ENCODE measurements at regions not wholly inside any gene's neighbourhood (a gene's known extent, or its start where the extent isn't known, plus 50 kb on each side); places are given as distances from the start of the nearest gene placed in this dataset.

DNA sequence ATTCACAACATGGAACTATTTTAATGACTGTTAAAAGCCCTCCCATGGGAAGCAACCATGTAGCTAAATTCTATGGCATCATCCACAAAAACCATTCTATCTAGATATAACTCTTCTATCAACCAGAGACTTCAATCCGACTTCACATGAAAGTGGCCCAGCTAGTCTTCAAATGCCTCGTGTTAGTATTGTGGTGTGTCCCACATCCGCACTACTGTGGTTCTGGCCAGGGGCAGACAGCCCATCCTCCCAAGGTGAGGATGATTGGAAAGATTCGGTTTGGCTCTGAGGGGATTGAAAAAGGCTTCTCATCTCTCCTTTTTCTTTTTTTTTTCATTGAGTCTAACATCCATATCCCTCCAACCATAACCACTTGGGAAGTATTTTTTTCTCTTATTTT, 253.0 kb upstream of the KLF6 start:
- DNase-seq (ENCODE audit: low read depth), result no peak

DNA sequence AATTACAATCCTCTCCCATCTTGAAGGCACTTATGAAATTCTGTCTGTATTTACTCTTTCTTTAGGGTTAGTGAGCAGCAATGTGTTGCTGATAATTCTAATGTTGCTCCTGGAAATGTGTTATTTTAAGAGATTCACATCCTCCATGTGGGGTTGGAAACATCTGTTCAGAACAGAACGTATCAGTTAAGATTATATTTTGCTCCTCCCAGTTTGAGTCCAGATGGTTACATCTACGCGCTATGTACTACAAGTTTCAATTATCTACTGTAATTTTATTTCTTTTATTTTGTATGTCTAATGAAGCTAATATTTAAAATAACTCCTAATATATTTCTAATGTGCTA, 250.6 kb upstream of the KLF6 start:
- DNase-seq (ENCODE audit: low read depth), result no peak

DNA sequence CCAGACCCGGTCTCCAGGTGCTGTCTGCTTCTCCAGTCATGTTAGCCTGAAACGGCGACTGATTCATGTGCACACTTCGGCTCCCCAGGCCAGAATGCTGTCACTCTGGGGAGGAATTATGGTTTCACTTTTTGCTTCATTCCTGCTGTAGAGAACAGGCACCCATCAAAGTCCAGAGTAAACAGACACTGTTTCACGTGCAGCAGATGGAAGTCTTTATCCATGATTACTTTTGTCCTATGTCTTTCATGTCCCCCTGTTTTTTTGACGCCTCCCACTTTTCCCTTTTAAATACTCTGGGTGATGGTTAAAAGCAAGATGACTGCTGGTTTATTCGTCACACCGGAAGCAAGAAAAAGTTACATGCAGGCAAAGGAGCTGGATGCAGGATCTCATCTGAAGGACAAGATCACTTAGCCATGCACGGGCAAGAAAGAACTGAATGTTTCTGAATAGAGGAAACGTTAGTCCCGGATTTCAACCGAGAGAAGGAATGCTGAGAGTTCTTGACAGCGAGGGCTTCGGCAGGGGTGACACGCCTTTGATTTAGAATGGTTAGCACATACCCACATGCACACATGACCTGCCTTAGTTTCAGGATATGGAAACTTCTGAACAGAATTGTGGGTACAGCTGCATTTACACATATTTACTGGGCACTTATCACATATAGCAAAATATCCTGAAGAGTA, 250.0 kb upstream of the KLF6 start:
- DNase-seq (ENCODE audit: low read depth), result no peak

DNA sequence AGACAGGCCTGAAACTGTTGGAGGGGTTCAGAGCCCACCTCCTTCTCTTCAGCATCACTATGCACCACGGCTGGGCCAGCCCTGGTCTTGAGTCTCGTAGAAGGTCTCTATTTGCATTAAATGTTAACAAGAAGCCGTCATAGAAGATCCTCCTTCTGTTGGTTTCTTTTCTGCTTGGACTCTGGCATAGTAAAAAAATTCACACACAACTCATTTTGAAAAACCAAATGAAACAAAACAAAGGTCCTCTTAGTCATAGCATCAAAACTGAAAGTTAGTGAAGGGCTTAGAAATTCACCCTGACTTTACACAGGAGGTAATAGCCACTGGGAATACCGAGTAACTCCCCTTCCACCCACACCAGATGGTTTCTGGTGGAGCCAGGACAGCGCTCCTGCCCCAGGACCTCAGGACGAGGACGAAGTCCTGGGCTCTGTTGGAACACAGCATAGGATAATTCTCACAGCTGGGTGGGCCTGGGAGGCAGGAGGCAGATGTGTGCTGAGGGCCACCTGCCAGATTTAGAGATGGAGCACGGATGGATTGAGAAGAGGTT, 248.4 kb upstream of the KLF6 start:
- DNase-seq (ENCODE audit: low read depth), result no peak

DNA sequence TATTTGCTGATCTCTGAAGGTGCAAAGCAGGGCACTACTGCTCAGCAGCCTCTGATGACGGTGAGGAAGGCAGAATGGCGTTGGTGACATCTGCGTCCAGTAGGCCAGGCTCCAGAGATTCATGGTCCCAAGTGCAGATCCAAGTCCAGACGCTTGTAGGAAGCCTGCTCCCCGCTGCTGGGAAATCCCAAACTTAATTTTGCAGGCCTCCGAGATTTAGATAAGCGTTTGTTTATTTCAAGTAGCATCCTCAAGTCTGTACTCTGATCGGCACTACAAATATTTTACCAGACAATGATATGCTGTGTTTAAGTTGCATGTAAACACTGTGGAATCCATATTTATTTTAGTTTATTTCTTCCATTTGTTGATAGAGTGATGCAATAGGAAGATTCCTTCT, 244.9 kb upstream of the KLF6 start:
- DNase-seq (ENCODE audit: low read depth), result no peak

DNA sequence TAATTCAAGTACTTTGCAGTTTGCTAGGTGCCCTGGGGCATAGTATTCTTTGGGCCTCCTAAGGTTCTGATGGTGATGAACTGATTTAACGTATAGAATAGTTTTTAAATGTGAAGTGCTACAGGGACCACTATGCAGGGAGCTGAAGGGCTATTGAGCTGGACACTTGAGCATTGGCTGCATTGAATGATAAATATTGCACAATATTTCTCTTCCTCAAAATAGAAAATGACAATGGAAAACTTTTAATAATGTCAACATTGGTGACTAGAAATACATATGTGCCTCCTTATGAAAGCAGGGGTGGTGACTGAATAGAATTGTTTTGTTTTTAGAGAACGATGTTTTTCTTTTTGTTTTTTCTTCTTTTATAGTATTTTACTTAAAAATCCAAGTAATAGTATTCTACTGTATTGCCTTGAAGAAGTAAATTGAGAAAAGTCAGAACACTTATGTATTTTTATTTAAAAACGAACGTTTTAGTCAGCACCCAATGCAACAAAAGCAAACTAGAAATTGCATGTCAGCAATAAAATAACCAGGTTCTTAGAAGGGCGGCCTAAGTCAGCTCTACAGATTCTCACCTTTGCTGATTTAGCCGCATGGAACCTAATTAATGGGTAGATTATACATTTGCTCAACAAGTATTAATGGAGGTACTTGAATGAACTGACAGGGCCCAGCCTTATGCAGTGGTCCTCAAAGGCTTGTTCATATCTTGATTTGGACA, 244.0 kb upstream of the KLF6 start:
- DNase-seq (ENCODE audit: low read depth), result no peak

DNA sequence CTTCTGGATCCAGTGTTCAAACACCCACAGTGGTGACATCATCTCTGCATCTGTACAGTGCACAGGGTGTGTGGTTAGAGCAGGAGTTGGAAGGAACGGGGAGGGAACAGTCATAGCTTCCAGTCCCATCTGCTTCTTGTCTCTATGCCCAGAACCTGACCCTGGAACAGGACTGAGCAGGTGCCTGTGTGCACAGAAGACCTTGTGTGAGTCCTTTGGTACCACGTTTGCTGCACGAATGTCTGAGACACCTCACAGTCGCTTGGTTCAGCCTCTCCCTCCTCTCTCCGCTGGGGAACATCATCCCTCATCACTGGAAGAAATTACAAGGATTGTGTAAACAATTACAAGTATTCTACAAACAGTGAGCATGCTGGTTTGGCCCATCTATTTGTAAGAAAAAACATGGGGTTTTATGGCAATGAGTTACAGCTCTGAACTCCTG, 243.0 kb upstream of the KLF6 start:
- DNase-seq (ENCODE audit: low read depth), result no peak

DNA sequence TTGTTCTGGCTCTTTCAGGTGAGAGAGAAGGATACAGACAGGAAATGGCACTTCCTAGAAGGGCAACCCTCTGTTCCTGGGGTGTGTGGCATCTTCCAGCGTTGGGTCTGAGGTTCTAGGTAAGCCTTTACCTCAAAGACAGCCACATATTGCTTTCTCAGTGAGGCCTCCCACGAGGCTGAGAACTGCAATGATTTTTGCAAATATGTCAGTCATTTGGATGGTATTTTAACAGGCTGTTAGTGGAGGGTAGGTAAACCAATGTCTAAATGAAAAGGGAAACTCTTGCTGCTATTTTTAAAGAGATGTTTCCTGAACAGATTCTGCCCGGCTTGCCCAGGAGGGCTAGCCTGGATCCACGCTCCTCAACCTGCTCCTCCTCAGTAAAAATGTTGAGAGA, 240.3 kb upstream of the KLF6 start:
- no peak for DNase-seq (ENCODE audit: low read depth)

DNA sequence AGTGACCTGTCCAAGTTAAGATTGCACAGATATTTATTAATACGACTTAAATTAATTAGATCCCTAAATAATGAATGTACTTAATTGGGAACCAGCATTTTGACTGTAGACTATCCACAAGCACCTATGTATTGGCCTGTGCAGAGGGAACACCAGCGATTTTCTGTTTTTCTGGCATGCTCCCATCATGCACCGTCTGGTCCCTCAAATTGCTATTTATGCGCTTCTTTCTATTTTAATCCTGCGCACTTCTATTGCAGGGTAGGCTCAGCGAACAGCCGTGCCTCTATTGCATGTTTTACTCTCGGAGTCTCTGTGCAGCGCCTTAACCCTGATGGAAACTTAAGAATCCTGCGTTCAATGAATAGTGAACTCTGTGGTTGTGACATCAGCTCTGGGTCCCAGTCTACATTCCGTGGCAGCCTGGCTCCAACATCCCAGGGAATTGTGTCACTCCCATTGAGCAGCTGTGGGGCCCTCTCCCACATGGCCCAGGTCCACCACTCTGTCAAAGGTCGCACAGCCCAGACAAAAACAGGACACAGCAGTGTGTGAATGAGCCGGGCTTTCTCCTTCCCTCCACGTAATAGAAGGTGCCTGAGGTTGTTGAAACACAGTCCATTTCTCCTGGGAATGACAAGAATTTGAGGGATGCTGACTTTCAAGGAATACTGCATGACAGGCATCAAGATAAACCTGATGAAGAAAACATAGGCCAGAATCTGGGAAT, 239.7 kb upstream of the KLF6 start:
- DNase-seq (ENCODE audit: low read depth), result no peak

DNA sequence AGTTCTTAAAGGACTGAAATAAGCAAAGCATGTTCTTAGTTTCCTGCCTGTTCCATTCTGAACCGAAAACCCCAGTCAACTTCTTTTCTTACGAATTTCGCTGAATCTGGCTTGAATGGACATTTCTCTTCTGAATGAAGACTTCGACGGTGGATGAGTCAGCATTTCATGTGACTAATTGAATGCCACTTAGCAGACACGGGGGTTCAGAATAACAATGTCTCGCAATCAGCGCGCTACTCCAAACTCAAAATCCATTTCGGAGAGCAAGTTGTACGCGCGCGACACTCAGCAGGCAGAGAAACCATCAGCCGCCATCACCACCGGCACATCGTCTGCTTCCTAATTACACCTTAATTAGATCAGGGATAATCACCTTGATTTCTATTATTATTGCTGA, 239.0 kb upstream of the KLF6 start:
- DNase-seq (ENCODE audit: low read depth), result no peak

DNA sequence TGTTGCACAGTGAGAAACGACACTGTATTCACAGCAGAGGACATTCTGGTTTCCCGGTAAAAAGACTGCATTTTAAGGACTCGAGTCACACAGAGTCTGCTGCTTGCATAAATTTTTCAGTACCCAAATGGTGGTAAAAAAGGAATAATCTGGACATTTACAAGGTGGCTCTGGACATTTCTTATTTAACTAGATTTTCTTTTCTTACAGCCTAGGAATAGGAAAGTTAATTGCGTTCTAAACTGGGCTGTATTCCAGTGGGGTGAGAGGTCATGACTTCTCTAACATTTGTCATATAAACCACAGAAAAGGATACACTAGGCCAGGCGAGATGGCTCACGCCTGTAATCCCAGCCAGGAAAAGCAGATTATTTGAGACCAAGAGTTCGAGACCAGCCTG, 237.5 kb upstream of the KLF6 start:
- no peak for DNase-seq (ENCODE audit: low read depth)

DNA sequence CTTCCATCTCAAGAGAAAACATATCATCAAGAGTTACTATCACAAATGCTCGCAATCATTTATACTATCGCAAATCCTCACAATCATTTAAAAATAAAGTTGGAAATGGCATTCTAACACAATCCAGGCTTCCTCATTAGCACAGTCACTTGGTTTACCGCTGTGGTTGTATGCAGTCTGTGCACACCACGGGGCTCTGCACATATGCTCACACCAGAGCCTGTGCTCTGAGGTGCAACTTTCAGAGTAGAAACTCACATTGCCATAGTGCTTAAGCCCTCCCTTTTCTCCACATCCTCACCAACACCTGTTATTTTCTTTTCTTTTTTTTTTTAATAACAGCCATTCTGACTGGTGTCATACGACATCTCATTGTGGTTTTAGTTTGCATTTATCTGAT, 235.6 kb upstream of the KLF6 start:
- DNase-seq (ENCODE audit: low read depth), result no peak

DNA sequence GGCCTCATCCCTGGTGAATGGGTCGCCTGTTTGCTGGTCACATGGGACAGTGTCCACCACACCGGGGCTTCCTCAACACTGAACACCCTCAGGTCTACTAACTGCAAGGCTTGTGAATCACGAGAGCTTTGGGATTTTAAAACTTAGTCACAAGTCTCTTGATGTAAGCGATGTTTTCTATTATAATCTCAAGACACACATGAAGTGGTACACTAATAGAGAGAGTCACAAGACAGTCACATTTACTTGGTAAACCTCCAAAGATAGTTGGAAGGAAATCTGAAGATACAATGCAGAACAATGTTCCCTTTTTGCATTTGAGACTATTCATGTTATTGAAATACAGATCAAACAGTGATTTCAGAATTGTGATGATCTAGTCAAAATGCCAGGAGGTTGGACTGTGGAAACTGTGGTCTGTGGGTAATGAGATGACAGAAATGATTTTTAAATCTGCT, 233.1 kb upstream of the KLF6 start:
- no peak for DNase-seq (ENCODE audit: low read depth)

DNA sequence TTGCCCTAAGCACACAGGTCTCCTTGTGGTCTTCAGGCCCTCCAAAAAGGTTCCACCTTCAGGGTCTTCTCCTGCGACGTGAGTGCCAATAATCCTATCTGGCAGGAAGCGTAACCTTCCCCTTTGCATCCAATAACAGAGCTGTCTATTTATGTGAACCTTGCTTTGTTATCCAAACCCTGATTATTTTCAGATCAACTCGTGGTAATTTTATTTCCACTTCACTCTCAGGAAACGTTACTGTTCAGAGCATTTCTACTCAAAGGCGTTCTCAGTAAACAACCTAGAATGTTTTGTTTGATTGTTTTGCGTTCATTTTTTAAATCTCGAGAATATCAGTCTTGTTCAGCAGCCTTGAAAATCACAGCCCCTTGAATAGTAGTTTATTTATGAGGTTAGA, 232.3 kb upstream of the KLF6 start:
- no peak for DNase-seq (ENCODE audit: low read depth)

DNA sequence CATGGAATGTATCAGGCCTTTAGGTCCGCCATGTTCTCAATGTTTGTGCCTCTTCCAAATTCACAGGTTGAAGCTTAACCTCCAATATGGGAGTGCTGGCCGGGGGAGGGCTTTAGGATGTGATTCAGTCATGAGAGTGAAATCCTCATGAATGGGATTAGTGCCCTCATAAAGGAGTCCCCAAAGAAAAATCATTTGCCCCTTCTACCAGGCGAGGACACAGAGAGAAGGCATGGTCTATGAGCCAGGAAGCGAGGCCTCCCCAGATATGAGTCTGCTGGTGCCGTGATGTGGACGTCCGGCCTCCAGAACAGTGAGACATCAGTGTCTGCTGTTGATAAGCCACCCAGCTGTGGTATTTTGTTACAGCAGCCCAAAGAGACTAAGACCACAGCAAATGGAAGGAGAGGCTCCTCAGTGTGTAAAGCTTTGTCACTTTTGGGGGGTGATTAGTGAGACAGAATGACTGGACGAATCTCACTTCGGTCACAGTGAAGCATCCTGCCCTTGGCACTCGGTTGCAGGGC, 231.3 kb upstream of the KLF6 start:
- no peak for DNase-seq (ENCODE audit: low read depth)

DNA sequence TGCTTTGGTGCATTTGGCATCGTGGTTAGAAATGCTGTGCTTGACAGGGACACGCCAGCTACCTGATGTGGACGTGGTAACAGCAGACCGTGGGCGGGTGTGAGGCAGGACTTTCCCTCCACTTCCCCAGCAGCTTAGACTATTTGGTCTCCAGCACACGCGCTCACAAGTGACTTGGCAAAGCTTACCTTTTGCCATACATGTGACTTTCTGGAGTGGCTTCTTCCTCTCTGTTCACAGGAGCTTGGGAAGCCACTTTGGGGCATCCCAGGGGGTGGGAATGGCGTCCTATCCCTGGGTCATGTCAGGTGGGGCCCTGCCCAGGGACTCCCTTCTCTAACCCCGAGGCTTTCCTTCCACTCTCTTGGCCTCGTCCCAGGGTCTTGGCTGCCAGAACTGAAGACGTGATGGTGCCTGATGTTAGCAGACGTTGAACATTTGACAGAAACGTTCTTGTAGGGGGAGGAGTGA, 228.7 kb upstream of the KLF6 start:
- no peak for DNase-seq (ENCODE audit: low read depth)

DNA sequence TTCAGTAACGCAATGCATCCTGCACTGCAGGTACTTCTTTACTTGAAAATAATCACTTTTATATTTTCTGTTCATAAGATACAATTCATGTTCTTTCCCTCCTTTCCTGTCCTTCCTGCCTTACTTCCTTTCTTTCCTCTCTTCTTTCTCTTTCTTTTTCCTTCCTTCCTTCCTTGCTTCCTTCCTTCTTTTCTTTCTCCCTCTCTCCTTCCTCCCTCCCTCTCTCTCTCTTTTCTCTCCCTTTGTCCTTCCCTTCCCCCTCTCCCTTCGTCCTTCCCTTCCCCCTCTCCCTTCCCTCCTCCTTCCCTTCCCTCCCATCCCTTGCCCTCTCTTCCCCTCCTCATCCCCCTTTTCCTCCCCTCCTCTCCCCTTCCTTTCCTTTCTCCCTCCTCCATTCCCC, 227.8 kb upstream of the KLF6 start:
- no peak for DNase-seq (ENCODE audit: low read depth)

DNA sequence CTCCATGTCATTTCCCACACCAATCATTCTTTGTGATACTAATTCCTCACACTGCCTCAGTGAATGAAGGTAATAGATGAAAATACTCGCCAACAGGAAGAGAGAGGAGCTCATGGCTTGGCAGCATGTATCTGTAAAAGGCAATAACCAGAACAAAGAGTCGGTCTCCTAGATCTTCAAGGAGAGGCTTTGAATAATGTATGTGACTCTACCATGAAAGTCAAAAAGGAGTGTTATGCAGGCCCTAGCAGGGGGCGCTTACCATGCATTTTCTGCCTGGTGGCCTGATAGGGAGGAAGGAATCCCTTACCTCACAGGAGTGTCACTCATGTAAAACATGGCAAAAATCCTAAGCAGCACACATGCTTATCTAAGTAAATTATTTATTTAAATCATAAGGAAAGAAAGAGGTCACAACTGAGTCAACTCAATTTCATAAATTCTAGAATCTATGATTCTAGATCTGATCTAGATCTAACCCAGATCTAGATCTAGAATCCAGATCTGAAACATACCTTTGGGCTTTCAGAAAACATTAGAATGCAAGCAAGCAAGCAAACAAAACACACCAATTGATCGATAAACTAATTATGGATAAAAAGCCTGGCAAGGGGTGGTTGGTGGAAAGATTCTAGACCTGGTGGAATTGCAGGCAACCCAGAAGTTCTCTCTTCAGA, 226.3 kb upstream of the KLF6 start:
- DNase-seq (ENCODE audit: low read depth), result no peak

DNA sequence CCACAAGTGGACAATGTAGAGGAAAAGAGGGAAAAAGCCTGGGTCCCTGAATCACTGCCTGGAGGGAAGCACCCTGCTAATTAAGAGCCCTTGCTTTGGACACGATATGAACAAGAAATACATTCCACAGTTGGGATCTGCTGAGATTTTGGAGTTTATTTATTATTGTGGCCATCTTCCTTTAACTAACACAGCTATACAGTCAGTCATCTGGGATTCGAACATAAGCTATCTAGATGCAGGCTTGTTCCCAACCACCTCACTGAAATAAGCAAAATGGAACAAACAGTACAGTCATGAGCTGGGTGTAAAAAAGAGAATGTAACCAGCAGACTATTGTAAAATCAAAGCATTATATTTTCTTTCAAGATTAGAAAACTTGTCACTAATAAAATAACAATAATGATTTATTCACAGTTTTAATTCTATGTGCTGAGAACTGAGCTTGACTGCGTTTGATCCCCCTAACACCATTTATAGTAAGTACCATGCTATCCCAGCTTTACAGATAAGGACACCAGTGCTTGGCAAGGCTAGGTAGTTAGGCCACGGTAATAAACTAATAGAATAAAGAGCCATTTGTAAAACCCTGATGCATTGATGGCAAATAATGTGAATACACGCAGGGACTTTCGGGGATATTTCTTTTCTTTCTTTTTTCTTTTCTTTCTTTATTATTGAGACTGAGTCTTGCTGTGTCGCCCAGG, 223.8 kb upstream of the KLF6 start:
- DNase-seq (ENCODE audit: low read depth), result no peak

DNA sequence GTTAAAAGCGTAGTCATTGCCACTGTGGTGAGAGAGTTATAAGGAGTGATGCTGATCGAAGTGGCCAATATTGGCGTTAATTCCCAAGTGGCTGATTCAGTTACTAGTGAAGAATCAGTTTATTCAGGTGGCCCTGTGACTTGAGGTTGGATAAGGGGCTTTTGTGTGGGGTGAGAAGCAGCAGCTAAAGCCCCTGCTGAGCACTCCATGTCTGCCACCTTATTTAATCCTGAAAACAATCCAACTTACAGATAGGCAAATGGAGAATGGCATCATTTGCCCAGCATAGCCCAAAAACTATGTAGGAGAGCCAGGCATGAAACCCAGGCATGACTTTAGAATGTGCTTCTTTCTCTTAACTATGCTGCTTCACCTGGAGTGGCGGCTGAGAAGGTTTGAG, 222.8 kb upstream of the KLF6 start:
- DNase-seq (ENCODE audit: low read depth), result no peak

DNA sequence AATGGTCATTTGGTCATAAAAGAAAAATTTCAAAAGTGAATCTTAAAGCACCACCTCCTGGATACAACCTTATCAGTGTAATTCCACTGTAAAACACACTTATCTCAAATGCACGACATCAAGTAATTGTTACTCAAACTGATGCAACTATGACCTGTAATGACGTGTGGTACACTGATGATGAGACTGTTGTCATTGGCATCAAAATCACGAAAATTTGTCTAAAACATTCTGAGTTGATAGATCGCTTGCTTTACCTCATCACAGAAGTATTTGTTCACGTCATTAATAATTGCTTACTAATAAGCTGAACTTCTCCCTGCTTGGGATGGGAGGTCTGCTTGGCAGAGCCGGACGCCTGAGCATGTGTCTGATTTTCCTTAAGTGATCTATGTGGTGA, 221.8 kb upstream of the KLF6 start:
- no peak for DNase-seq (ENCODE audit: low read depth)

Measured in HT1080 (cell line).